ENCODE measurements at regions not wholly inside any gene's neighbourhood (a gene's known extent, or its start where the extent isn't known, plus 50 kb on each side); places are given as distances from the start of the nearest gene placed in this dataset.

GRCh38 chr2:139389391-139389790, 609.2 kb upstream of the NXPH2 start:
- TF ChIP-seq EP300 (conservative IDR thresholded peaks at IDR 0.05; ENCODE audit: poor library complexity, severe bottlenecking) (no peak), RAD21 (conservative IDR thresholded peaks at IDR 0.05) (no peak), EZH2 (IDR thresholded peaks at IDR 0.05; ENCODE audit: borderline replicate concordance, insufficient read depth, low read length, poor library complexity, severe bottlenecking) (no peak)
- TF ChIP-seq, protein P1, sequence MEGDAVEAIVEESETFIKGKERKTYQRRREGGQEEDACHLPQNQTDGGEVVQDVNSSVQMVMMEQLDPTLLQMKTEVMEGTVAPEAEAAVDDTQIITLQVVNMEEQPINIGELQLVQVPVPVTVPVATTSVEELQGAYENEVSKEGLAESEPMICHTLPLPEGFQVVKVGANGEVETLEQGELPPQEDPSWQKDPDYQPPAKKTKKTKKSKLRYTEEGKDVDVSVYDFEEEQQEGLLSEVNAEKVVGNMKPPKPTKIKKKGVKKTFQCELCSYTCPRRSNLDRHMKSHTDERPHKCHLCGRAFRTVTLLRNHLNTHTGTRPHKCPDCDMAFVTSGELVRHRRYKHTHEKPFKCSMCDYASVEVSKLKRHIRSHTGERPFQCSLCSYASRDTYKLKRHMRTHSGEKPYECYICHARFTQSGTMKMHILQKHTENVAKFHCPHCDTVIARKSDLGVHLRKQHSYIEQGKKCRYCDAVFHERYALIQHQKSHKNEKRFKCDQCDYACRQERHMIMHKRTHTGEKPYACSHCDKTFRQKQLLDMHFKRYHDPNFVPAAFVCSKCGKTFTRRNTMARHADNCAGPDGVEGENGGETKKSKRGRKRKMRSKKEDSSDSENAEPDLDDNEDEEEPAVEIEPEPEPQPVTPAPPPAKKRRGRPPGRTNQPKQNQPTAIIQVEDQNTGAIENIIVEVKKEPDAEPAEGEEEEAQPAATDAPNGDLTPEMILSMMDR (IDR thresholded peaks at IDR 0.05; ENCODE audit: poor library complexity, severe bottlenecking), result no peak
